ENCODE measurements at regions not wholly inside any gene's neighbourhood (a gene's known extent, or its start where the extent isn't known, plus 50 kb on each side); places are given as distances from the start of the nearest gene placed in this dataset.

- no peaks in the 10 kb centered on the region for H3K9me2 ChIP-seq (ENCODE audit: insufficient read depth, low read length)
- no peak overlapping the region for H2AFZ ChIP-seq (ENCODE audit: low read length)
- no peaks in the 10 kb centered on the region for H3K9me3 ChIP-seq (ENCODE audit: low read length)
- H3K79me2 ChIP-seq (ENCODE audit: insufficient read depth, low read depth, low read length): no peaks in the 10 kb centered on the region
- no peak overlapping the region for H3K4me2 ChIP-seq (ENCODE audit: low read length)
- intact Hi-C loops (cut with micrococcal nuclease; ENCODE audit: unreplicated experiment): no loop called here
- no peak for DNase-seq (ENCODE audit: low spot score)
- H4K20me1 ChIP-seq (ENCODE audit: insufficient read depth, low read length): no peaks in the 10 kb centered on the region
- no peak overlapping the region for H3K4me3 ChIP-seq (ENCODE audit: low read depth, low read length, poor library complexity, severe bottlenecking)
- no TSS peak for BruUV-seq (replicated peaks)
- POLR2A ChIA-PET: no interaction called here
- H3K4me1 ChIP-seq (ENCODE audit: insufficient read depth, low read length, poor library complexity, severe bottlenecking): no peaks in the 10 kb centered on the region
- no peak for TF ChIP-seq CTCF (conservative IDR thresholded peaks at IDR 0.05; ENCODE audit: low read length)
- no peak for TF ChIP-seq EZH2phosphoT487 (IDR thresholded peaks at IDR 0.05; ENCODE audit: borderline replicate concordance, low read depth, low read length)
- H3K36me3 ChIP-seq (ENCODE audit: insufficient read depth, low read length): no peaks in the 10 kb centered on the region
- CTCF ChIA-PET (ENCODE audit: unreplicated experiment): no interaction called here
- no peak overlapping the region for H3K27ac ChIP-seq (ENCODE audit: low read depth, low read length, poor library complexity, severe bottlenecking)
These were observed 988.2 kb upstream of the ARRDC3 start for GRCh38 chr5:92371171-92371888.

GRCh38 chr5:92370032-92370431 is 986.9 kb upstream of the ARRDC3 start:
- Histone ChIP-seq H4K20me1 (ENCODE audit: insufficient read depth, low read length) (no peaks in the 10 kb centered on the region), H3K4me2 (ENCODE audit: low read length) (no peak overlapping the region), H3K4me1 (ENCODE audit: insufficient read depth, low read length, poor library complexity, severe bottlenecking) (no peaks in the 10 kb centered on the region), H3K4me3 (ENCODE audit: low read depth, low read length, poor library complexity, severe bottlenecking) (no peak overlapping the region), H2AFZ (ENCODE audit: low read length) (no peak overlapping the region), H3K27ac (ENCODE audit: low read depth, low read length, poor library complexity, severe bottlenecking) (no peak overlapping the region), H3K9me3 (ENCODE audit: low read length) (no peaks in the 10 kb centered on the region), H3K79me2 (ENCODE audit: insufficient read depth, low read depth, low read length) (no peaks in the 10 kb centered on the region), H3K9me2 (ENCODE audit: insufficient read depth, low read length) (no peaks in the 10 kb centered on the region), H3K36me3 (ENCODE audit: insufficient read depth, low read length) (no peaks in the 10 kb centered on the region)
- ChIA-PET POLR2A (no interaction called here), CTCF (ENCODE audit: unreplicated experiment) (no interaction called here)
- TF ChIP-seq EZH2phosphoT487 (IDR thresholded peaks at IDR 0.05; ENCODE audit: borderline replicate concordance, low read depth, low read length) (no peak), CTCF (conservative IDR thresholded peaks at IDR 0.05; ENCODE audit: low read length) (no peak)
- intact Hi-C loops (cut with micrococcal nuclease; ENCODE audit: unreplicated experiment): no loop called here
- no peak for DNase-seq (ENCODE audit: low spot score)
- no TSS peak for BruUV-seq (replicated peaks)

- Histone ChIP-seq H3K4me2 (ENCODE audit: low read length) (no peak overlapping the region), H3K27ac (ENCODE audit: low read depth, low read length, poor library complexity, severe bottlenecking) (no peak overlapping the region), H2AFZ (ENCODE audit: low read length) (no peak overlapping the region), H3K9me3 (ENCODE audit: low read length) (no peaks in the 10 kb centered on the region), H3K79me2 (ENCODE audit: insufficient read depth, low read depth, low read length) (no peaks in the 10 kb centered on the region), H4K20me1 (ENCODE audit: insufficient read depth, low read length) (no peaks in the 10 kb centered on the region), H3K4me1 (ENCODE audit: insufficient read depth, low read length, poor library complexity, severe bottlenecking) (no peaks in the 10 kb centered on the region), H3K36me3 (ENCODE audit: insufficient read depth, low read length) (no peaks in the 10 kb centered on the region), H3K4me3 (ENCODE audit: low read depth, low read length, poor library complexity, severe bottlenecking) (no peak overlapping the region), H3K9me2 (ENCODE audit: insufficient read depth, low read length) (no peaks in the 10 kb centered on the region)
- TF ChIP-seq EZH2phosphoT487 (IDR thresholded peaks at IDR 0.05; ENCODE audit: borderline replicate concordance, low read depth, low read length) (no peak), CTCF (conservative IDR thresholded peaks at IDR 0.05; ENCODE audit: low read length) (no peak)
- no TSS peak for BruUV-seq (replicated peaks)
- DNase-seq (ENCODE audit: low spot score): no peak
- CTCF ChIA-PET (ENCODE audit: unreplicated experiment): no interaction called here
- intact Hi-C loops (cut with micrococcal nuclease; ENCODE audit: unreplicated experiment): no loop called here
- POLR2A ChIA-PET: no interaction called here
These were observed 986.5 kb upstream of the ARRDC3 start for GRCh38 chr5:92369587-92369986.

Measured in OCI-LY7 (cell line).